OCI-LY7 (cell line): ENCODE measurements at regions not wholly inside any gene's neighbourhood (a gene's known extent, or its start where the extent isn't known, plus 50 kb on each side); places are given as distances from the start of the nearest gene placed in this dataset.

ENCODE experiments used
- BruUV-seq: library from RNA; stranded (reverse); fragments of 400-500 nt; replicated peaks from 2 replicates; lab custom pipeline; 2021; lab: Mats Ljungman, UMichigan
- CTCF ChIA-PET: fragments of 300-600 bp; sonication (Branson Sonifier 250); formaldehyde crosslinking; loops from one replicate; lab custom pipeline; 2022; ENCODE audit warnings: antibody characterized with exemption; ENCODE audit not compliant: unreplicated experiment; lab: Charles Lee
- POLR2A ChIA-PET: fragments of 300-600 bp; sonication (Branson Sonifier 250); formaldehyde crosslinking; loops from one replicate; lab custom pipeline; 2022; ENCODE audit warnings: antibody characterized with exemption; lab: Charles Lee
- DNase-seq: peaks from one replicate; pipeline ENCODE4 v3.0.0-alpha.2; 2015; ENCODE audit warnings: low spot score
- H2AFZ ChIP-seq: fragments of 200-600 bp; sonication (generic), shearing (Covaris generic); 2 replicates; pipeline ENCODE4 v1.6.1; 2014; ENCODE audit warnings: mild to moderate bottlenecking, antibody characterized with exemption, low read length, moderate library complexity
- H3K27ac ChIP-seq: fragments of 200-600 bp; sonication (generic); 2 replicates; pipeline ENCODE4 v1.5.1; 2014; ENCODE audit warnings: mixed run types, low read depth, mild to moderate bottlenecking, moderate library complexity, low read length, inconsistent platforms; ENCODE audit not compliant: poor library complexity, severe bottlenecking
- H3K36me3 ChIP-seq: fragments of 200-600 bp; sonication (generic); 2 replicates; pipeline ENCODE4 v1.6.1; 2014; ENCODE audit warnings: mild to moderate bottlenecking, antibody characterized with exemption, low read length, moderate library complexity, mixed read lengths; ENCODE audit not compliant: insufficient read depth
- H3K4me1 ChIP-seq: fragments of 200-600 bp; sonication (generic); 2 replicates; pipeline ENCODE4 v1.5.1; 2014; ENCODE audit warnings: mild to moderate bottlenecking, low read length; ENCODE audit not compliant: insufficient read depth, poor library complexity, severe bottlenecking
- H3K4me2 ChIP-seq: fragments of 200-600 bp; sonication (generic); 2 replicates; pipeline ENCODE4 v1.6.1; 2014; ENCODE audit warnings: mild to moderate bottlenecking, low read length
- H3K4me3 ChIP-seq: fragments of 200-600 bp; sonication (generic); 2 replicates; pipeline ENCODE4 v1.5.1; 2014; ENCODE audit warnings: mild to moderate bottlenecking, low read depth, low read length; ENCODE audit not compliant: poor library complexity, severe bottlenecking
- H3K79me2 ChIP-seq: fragments of 200-600 bp; sonication (generic); 2 replicates; pipeline ENCODE4 v1.6.1; 2016; ENCODE audit warnings: low read depth, mild to moderate bottlenecking, low read length, moderate library complexity, mixed read lengths; ENCODE audit not compliant: insufficient read depth
- H3K9me2 ChIP-seq: fragments of 200-600 bp; sonication (generic); 2 replicates; pipeline ENCODE4 v1.6.1; 2016; ENCODE audit warnings: mild to moderate bottlenecking, low read length, mixed read lengths; ENCODE audit not compliant: insufficient read depth
- H3K9me3 ChIP-seq: fragments of 200-600 bp; sonication (generic); 2 replicates; pipeline ENCODE4 v1.6.1; 2014; ENCODE audit warnings: mild to moderate bottlenecking, mixed run types, low read length, mixed read lengths
- H4K20me1 ChIP-seq: fragments of 200-600 bp; sonication (generic); 2 replicates; pipeline ENCODE4 v1.6.1; 2014; ENCODE audit warnings: mild to moderate bottlenecking, antibody characterized with exemption, low read length, moderate library complexity, mixed read lengths; ENCODE audit not compliant: insufficient read depth
- EZH2phosphoT487 ChIP-seq: fragments of 200-600 bp; sonication (generic); IDR thresholded peaks from 2 replicates; pipeline ENCODE4 v1.6.1; 2018; ENCODE audit warnings: low read depth, borderline replicate concordance, mild to moderate bottlenecking, mixed run types, antibody characterized with exemption, low read length, moderate library complexity, mixed read lengths
- intact Hi-C: fragments of 100-400 bp; cut with micrococcal nuclease; formaldehyde crosslinking; loops from one replicate; pipeline ENCODE4 v1.10.0; 2022; ENCODE audit not compliant: unreplicated experiment
- TF ChIP-seq, protein P1 (sequence below): fragments of 200-600 bp; sonication (generic); conservative IDR thresholded peaks from 2 replicates; pipeline ENCODE4 v1.5.1; 2014; ENCODE audit warnings: mild to moderate bottlenecking, antibody characterized with exemption, low read length, moderate library complexity, mixed read lengths

- Histone ChIP-seq H3K4me1 (no peaks in the 10 kb centered on the region), H3K9me3 (no peaks in the 10 kb centered on the region), H2AFZ (no peak overlapping the region), H3K27ac (no peak overlapping the region), H3K4me3 (no peak overlapping the region), H4K20me1 (no peaks in the 10 kb centered on the region), H3K36me3 (no peaks in the 10 kb centered on the region), H3K9me2 (no peaks in the 10 kb centered on the region), H3K79me2 (no peaks in the 10 kb centered on the region), H3K4me2 (no peak overlapping the region)
- CTCF ChIA-PET, result interaction anchor here (0.5 kb wide), 1 partner anchor 9 kb away, joined by 3 read pairs; no protein-coding TSS in a partner anchor
- no TSS peak for BruUV-seq
- TF ChIP-seq, protein P1, sequence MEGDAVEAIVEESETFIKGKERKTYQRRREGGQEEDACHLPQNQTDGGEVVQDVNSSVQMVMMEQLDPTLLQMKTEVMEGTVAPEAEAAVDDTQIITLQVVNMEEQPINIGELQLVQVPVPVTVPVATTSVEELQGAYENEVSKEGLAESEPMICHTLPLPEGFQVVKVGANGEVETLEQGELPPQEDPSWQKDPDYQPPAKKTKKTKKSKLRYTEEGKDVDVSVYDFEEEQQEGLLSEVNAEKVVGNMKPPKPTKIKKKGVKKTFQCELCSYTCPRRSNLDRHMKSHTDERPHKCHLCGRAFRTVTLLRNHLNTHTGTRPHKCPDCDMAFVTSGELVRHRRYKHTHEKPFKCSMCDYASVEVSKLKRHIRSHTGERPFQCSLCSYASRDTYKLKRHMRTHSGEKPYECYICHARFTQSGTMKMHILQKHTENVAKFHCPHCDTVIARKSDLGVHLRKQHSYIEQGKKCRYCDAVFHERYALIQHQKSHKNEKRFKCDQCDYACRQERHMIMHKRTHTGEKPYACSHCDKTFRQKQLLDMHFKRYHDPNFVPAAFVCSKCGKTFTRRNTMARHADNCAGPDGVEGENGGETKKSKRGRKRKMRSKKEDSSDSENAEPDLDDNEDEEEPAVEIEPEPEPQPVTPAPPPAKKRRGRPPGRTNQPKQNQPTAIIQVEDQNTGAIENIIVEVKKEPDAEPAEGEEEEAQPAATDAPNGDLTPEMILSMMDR, result no peak
- no peak for TF ChIP-seq EZH2phosphoT487
- DNase-seq, result no peak
- POLR2A ChIA-PET, result interaction anchor here (1.3 kb wide), 1 partner anchor 10 kb away, joined by 3 read pairs; no protein-coding TSS in a partner anchor
- intact Hi-C loops, result no loop called here
Observed at GRCh38 chr3:88616413-88616812, 466.7 kb downstream of the C3orf38 start.

GRCh38 chr3:88617283-88617682, 467.5 kb downstream of the C3orf38 start:
- DNase-seq, result no peak
- TF ChIP-seq, protein P1, result no peak
- TF ChIP-seq EZH2phosphoT487, result no peak
- no peaks in the 10 kb centered on the region for H3K4me1 ChIP-seq
- no peaks in the 10 kb centered on the region for H3K9me2 ChIP-seq
- no peak overlapping the region for H3K27ac ChIP-seq
- no peaks in the 10 kb centered on the region for H3K36me3 ChIP-seq
- H2AFZ ChIP-seq, result no peak overlapping the region
- no peaks in the 10 kb centered on the region for H3K79me2 ChIP-seq
- H4K20me1 ChIP-seq, result no peaks in the 10 kb centered on the region
- BruUV-seq, result no TSS peak
- intact Hi-C loops, result no loop called here
- H3K4me3 ChIP-seq, result no peak overlapping the region
- POLR2A ChIA-PET, result no interaction called here
- H3K4me2 ChIP-seq, result no peak overlapping the region
- no peaks in the 10 kb centered on the region for H3K9me3 ChIP-seq
- CTCF ChIA-PET, result no interaction called here

DNA sequence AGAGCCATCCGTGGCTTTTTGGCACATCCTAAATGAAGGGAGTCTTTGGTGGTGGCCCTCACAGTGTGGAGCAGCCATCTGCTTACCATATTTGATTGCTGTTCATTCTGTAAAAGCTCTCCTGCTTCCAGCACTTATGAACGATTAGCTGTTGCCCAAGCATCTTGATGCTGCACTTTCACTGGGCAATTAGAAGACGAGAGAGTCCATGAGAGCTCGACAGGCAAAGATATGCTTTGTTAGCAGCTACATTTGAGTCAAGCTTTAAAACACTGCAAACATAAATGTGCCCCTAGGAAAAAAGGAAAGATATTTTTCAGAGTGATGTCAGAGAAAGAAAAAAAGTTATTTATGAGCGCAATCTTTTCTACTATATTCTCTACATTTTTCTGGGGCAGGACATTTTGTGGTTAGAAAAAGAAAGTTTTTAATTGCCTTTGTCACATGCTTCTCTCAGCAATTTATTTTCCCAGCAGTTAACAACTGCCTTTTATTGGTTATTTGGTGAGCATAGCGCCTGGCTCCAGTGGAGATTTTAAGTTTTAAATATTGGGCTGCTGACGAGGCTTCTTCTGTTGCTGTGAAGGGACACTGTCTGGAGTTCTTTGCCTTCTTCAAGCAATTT, 468.4 kb downstream of the C3orf38 start:
- intact Hi-C loops, result no loop called here
- BruUV-seq, result no TSS peak
- no peaks in the 10 kb centered on the region for H3K9me3 ChIP-seq

More for the DNA sequence above, 468.4 kb downstream of the C3orf38 start:
- no peaks in the 10 kb centered on the region for H3K9me2 ChIP-seq
- H3K4me2 ChIP-seq, result no peak overlapping the region
- H2AFZ ChIP-seq, result no peak overlapping the region
- H3K36me3 ChIP-seq, result no peaks in the 10 kb centered on the region
- H3K79me2 ChIP-seq, result no peaks in the 10 kb centered on the region
- ChIA-PET POLR2A (interaction anchor here (0.9 kb wide), 1 partner anchor 290 kb away, joined by 3 read pairs; no protein-coding TSS in a partner anchor), CTCF (no interaction called here)
- DNase-seq, result no peak
- H3K27ac ChIP-seq, result no peak overlapping the region
- TF ChIP-seq, protein P1, result no peak
- TF ChIP-seq EZH2phosphoT487, result no peak
- H3K4me3 ChIP-seq, result no peak overlapping the region
- H4K20me1 ChIP-seq, result no peaks in the 10 kb centered on the region
- no peaks in the 10 kb centered on the region for H3K4me1 ChIP-seq
